ENCODE measurements at regions not wholly inside any gene's neighbourhood (a gene's known extent, or its start where the extent isn't known, plus 50 kb on each side); places are given as distances from the start of the nearest gene placed in this dataset.
"Not testable (repeated sequence)": the region's sequence is repeated elsewhere in the genome, so short reads cannot be mapped to it uniquely, and the experiment has no call there.

GRCh38 chr13:84823528-84823927 lies 941.3 kb upstream of the SLITRK1 start:
- no peak for DNase-seq (ENCODE audit: low read depth in 3 of 3, low spot score in 2 of 3)

DNA sequence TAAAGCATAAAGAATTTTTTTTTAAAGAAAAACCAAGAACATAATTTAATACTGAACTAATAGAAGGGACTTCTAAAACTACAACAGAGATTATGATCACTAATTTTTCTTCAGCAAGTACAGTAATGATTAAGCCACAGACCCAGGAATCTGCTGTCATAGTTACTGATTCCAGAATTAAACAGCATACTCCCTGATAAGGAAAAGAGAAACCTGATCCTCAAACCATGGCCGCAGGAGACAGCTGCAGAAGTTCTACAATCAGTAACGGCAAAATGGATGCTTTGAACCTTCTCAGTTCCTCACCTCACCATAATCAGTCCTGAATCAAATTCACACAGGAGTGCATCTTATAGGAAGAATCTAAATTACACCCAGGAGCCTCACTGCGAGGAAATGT lies 939.0 kb upstream of the SLITRK1 start:
- DNase-seq (ENCODE audit: low read depth in 3 of 3, low spot score in 2 of 3), result no peak

DNA sequence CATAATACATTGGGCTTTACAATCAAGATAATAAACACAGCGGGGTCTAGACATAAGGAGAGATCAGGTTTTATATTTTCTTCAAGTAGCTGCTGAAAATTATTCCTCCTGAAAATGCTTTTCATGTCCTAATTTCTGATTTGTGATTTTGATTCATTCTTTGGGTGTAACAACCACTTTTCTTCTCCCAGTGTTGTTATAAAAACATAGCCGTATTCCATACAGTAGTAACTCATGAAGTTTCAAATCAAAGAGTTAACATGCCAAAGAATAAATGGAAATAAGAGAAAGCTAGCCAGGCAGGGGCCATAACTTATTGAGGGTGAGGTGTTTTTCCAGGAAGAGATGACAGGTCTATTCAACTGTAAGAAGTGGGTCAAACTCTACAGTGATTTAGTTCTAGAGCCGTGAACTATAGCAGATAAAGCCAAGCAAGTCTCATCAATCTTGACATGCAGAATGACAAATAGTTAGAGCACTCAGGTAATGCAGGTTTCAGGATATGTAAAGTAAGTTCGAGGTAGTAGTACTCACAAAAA lies 934.4 kb upstream of the SLITRK1 start:
- DNase-seq (ENCODE audit: low read depth in 3 of 3, low spot score in 2 of 3), result no peak

DNA sequence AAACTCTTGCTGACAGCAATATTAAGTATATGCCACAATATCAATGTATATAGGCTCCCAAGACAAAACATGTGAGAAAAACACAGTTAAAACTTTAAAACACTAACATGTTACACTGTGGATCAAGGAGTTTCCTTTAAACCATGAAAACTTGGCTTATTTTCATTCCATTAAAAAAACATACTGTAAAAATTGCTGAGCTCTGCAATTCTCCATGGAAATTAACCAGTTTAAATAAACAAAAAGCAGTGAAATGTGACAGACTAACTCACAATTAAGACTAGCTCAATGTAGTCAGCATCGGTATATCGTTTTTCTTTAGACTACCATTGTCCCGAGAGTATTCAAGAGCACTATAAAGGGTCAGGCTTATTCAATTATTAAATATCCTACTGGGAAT lies 930.5 kb upstream of the SLITRK1 start:
- no peak for DNase-seq (ENCODE audit: low read depth in 3 of 3, low spot score in 2 of 3)

DNA sequence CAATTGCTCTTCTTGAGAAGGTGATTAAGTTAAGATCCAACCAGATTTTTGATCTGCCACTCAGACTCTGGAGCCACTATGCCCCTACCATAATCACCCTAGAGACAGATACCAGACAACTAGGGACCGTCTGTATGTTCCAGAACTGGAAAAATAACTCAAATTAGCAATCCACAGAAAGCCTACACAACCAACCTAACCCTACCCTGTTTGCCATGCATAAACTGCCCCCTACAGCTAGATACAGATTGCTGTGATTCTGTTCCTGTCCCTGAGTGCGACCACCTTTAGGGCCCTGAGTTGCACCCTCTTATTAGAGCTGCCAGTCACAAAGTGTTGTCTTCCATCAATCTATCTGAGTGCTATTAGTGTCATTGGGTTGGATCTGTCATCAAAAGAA lies 929.8 kb upstream of the SLITRK1 start:
- DNase-seq (ENCODE audit: low read depth in 3 of 3, low spot score in 2 of 3), result no peak

- DNase-seq (ENCODE audit: low read depth in 3 of 3, low spot score in 2 of 3), result no peak
These were observed 928.5 kb upstream of the SLITRK1 start for GRCh38 chr13:84810781-84811180.

GRCh38 chr13:84802073-84802472 lies 919.8 kb upstream of the SLITRK1 start:
- no peak for DNase-seq (ENCODE audit: low read depth in 3 of 3, low spot score in 2 of 3)

DNA sequence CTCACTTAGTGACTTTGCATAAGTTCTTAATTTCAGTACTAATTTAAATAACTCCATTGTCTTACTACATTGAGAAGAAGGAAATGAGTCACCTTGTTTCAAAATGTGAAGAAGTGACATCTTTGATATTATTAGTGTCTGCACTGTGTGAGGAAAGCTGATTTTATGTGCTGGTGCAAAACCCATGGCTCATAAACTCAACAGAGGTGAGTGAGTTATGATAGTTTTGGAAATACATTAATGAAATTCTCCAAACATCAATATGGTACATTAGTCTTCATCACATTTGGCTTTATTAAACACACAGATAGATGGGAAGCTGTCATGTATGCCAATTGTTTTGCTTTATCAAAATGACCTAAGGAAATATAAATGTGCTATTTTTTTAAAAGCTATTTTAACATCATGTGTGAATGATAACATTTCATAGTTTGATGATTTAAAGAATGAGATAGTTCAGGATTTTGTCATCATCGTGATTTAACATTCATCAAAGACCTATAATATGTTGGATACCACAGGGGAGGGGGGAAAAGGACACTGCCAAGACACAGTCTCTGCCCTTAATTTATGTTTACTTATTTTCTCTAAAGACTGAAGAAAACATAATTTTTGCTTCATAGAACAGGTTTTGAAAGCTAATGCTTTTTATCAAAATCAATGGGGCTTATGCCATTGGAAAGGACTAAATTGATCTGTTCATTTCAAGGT lies 902.3 kb upstream of the SLITRK1 start:
- no peak for DNase-seq (ENCODE audit: low read depth in 3 of 3, low spot score in 2 of 3)

GRCh38 chr13:84777316-84777715 lies 895.0 kb upstream of the SLITRK1 start:
- no peak for DNase-seq (ENCODE audit: low read depth in 3 of 3, low spot score in 2 of 3)

DNA sequence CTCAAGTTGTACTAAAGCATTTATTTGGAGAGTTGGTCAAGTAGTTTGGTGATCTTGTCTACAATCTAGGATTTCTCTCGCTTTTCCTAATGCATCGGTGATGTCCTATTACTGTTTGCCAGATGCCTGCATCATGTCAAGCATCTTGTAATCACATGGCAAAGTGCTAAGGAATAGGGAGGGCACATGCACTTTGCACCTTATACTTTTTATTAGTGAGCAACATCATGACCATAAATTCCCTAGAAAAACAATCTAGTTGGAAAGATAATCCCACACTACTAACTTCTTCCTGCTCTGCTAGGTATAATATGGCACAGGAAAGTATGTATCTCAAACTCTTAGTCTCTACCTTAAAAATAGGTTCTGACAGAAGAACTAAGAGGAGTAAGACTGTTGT lies 894.3 kb upstream of the SLITRK1 start:
- DNase-seq (ENCODE audit: low read depth in 3 of 3, low spot score in 2 of 3), result no peak

DNA sequence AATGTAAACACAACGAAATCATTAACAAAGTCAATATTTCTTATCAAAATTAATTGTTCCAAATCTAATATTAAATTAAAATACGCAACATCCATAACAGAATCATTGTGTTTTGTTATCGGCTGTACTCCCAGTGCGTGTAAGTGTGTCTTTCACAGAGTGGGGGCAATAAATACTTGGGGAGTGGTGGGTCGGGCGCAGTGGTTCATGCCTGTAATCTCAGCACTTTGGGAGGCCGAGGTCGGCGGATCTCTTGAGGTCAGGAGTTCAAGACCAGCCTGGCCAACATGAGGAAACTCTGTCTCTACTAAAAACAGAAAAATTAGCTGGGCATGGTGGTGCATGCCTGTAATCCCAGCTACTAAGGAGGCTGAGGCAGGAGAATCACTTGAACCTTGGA lies 893.6 kb upstream of the SLITRK1 start:
- not testable (repeated sequence) for DNase-seq (ENCODE audit: low read depth in 3 of 3, low spot score in 2 of 3)

GRCh38 chr13:84774111-84774510 lies 891.8 kb upstream of the SLITRK1 start:
- no peak for DNase-seq (ENCODE audit: low read depth in 3 of 3, low spot score in 2 of 3)

GRCh38 chr13:84760956-84761355 lies 878.7 kb upstream of the SLITRK1 start:
- DNase-seq (ENCODE audit: low read depth in 3 of 3, low spot score in 2 of 3), result no peak

GRCh38 chr13:84749126-84749525 lies 866.9 kb upstream of the SLITRK1 start:
- DNase-seq (ENCODE audit: low read depth in 3 of 3, low spot score in 2 of 3), result no peak

DNA sequence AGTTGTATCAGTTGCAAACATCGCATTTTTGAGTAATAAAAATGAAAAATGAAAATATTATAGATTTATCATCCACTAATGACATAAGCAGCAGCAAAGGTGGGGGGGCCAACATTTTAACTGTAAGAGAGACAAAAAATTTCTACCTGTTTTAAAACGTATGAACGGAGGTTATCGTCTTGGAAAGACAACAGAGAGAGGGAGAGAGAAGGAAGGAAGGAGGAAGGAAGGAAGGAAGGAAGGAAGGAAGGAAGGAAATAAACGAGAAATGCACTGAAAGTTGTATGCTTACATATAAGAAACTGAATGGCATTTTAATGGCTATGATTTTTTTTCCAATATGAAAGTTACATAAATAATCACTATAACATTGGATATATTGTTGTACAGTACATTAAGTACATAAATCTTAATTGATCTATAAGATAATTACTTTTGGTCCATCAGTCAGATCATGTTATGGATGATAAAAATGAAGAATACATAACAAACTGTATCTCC lies 862.8 kb upstream of the SLITRK1 start:
- DNase-seq (ENCODE audit: low read depth in 3 of 3, low spot score in 2 of 3), result no peak

- DNase-seq (ENCODE audit: low read depth in 3 of 3, low spot score in 2 of 3), result no peak
These were observed 861.9 kb upstream of the SLITRK1 start for GRCh38 chr13:84744203-84744602.

DNA sequence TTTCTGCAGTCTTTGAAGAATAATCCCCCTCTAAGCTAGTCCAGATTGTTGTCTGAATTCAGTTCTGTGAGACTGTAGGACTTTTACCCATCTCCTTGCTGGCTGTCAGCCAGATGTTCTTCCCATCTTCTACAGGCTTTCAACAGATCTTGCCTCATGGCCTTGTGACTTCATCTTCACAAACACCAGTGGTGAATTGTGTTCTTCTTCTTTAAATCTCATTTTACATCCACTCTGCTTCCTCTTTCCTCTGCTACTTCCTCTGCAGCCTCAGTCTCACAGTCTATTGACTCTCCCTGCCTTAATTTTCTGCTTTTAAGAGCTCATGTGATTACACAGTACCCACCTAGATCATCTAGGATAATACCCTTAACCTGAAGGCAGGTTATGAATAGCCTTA lies 859.0 kb upstream of the SLITRK1 start:
- DNase-seq (ENCODE audit: low read depth in 3 of 3, low spot score in 2 of 3), result no peak

DNA sequence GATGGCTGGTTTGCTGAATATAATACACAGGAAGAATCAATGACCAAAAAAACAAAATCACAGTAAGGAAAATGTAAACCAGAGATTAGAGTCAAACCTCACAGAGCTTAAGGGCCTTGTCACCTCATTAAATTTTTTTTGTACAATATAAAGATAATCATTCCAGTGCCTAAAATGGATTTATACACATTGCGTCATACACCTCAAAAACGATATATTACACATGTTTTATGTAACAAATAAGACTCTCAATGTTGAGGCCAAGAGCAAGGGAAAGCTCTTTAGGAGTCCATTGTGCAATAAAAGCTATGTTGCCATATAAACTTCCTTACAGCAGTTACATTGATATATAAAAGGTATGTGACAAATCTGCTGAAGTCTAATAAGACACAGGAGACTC lies 856.7 kb upstream of the SLITRK1 start:
- DNase-seq (ENCODE audit: low read depth in 3 of 3, low spot score in 2 of 3), result no peak

GRCh38 chr13:84737661-84738060 lies 855.4 kb upstream of the SLITRK1 start:
- DNase-seq (ENCODE audit: low read depth in 3 of 3, low spot score in 2 of 3), result no peak

- no peak for DNase-seq (ENCODE audit: low read depth in 3 of 3, low spot score in 2 of 3)
These were observed 848.1 kb upstream of the SLITRK1 start for GRCh38 chr13:84730376-84730775.

GRCh38 chr13:84705982-84706710 lies 823.9 kb upstream of the SLITRK1 start:
- DNase-seq (ENCODE audit: low read depth in 3 of 3, low spot score in 2 of 3), result no peak

DNA sequence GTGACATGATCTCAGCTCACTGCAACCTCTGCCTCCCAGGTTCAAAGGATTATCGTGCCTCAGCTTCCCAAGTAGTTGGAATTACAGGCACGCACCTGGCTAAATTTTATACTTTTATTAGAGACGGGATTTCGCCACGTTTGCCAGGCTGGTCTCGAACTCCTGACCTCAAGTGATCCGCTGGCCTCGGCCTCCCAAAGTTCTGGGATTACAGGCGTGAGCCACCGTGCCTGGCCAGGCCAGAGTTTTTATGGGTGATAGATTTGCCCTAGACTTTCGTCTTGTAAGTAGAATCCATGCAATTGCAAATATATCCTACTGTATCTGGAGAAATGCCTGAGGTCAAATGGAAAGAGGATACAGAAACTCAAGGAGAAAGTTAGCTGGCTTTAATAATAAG lies 819.9 kb upstream of the SLITRK1 start:
- DNase-seq (ENCODE audit: low read depth in 3 of 3, low spot score in 2 of 3), result no peak
